T-cell (primary cell): ENCODE measurements at regions not wholly inside any gene's neighbourhood (a gene's known extent, or its start where the extent isn't known, plus 50 kb on each side); places are given as distances from the start of the nearest gene placed in this dataset.

ENCODE experiments used
- ATAC-seq, 4 experiments: fragments of 200-7000 bp in 3 of 4; fragments of 150-1000 bp in 1 of 4; cut with Tn5 transposase; replicated peaks in 1 of 4; 1 replicate in 3 of 4; 2 replicates in 1 of 4; pipeline ENCODE4 v1.10.0; 2021; ENCODE audit warnings: moderate library complexity in 3 of 4, mild to moderate bottlenecking in 2 of 4, moderate number of reproducible peaks in 1 of 4
- CTCF ChIA-PET, 2 donors: fragments of 300-600 bp; sonication (Branson Sonifier 250); formaldehyde crosslinking; loops; one replicate each; lab custom pipeline; 2022; ENCODE audit warnings: antibody characterized with exemption in 2 of 2; lab: Charles Lee
- POLR2A ChIA-PET, 2 donors: fragments of 300-600 bp; sonication (Branson Sonifier 250); formaldehyde crosslinking; loops; one replicate each; lab custom pipeline; 2022; ENCODE audit warnings: antibody characterized with exemption in 2 of 2; lab: Charles Lee
- DNase-seq, 35 experiments: peaks; one replicate each; pipeline versions ENCODE4 v3.0.0 to v3.0.0-alpha.2; 2013 to 2023
- H3K27ac ChIP-seq: one replicate; pipeline ENCODE4 v1.5.1; 2013; ENCODE audit warnings: low read length
- H3K27me3 ChIP-seq, 2 experiments: replicated peaks in 1 of 2; 1 replicate in 1 of 2; 2 replicates in 1 of 2; pipeline versions ENCODE4 v1.6.1 to v1.7.0; 2013; ENCODE audit warnings: low read length in 1 of 2, mixed read lengths in 1 of 2; ENCODE audit not compliant: control insufficient read depth in 2 of 2, insufficient read depth in 2 of 2; ENCODE audit errors: extremely low read depth in 1 of 2
- H3K36me3 ChIP-seq, 2 donors: 1 replicate in 1 of 2; 2 replicates in 1 of 2; pipeline versions ENCODE4 v1.6.1 to v1.7.0; 2013; ENCODE audit warnings: low read length in 1 of 2; ENCODE audit not compliant: control insufficient read depth in 2 of 2, insufficient read depth in 1 of 2; ENCODE audit errors: extremely low read depth in 1 of 2
- H3K4me1 ChIP-seq, 2 experiments: 1 replicate in 1 of 2; 2 replicates in 1 of 2; pipeline versions ENCODE4 v1.6.1 to v1.7.0; 2013; ENCODE audit warnings: low read length in 2 of 2, mixed read lengths in 1 of 2; ENCODE audit not compliant: insufficient read depth in 2 of 2, control insufficient read depth in 1 of 2; ENCODE audit errors: extremely low read depth in 1 of 2
- H3K4me3 ChIP-seq, 2 donors: 1 replicate in 1 of 2; 2 replicates in 1 of 2; pipeline versions ENCODE4 v1.5.1 to v1.7.0; 2013; ENCODE audit warnings: mild to moderate bottlenecking in 2 of 2, low read length in 1 of 2, moderate library complexity in 1 of 2; ENCODE audit not compliant: control insufficient read depth in 1 of 2; ENCODE audit errors: extremely low read depth in 1 of 2
- H3K9me3 ChIP-seq: 2 replicates; pipeline ENCODE4 v1.7.0; 2013
- H3K27ac Mint-ChIP-seq, 2 donors: one replicate each; pipeline ENCODE4 v1.8.0; 2020 to 2021; ENCODE audit warnings: mild to moderate bottlenecking in 2 of 2, mixed read lengths in 2 of 2
- H3K27me3 Mint-ChIP-seq, 2 donors: one replicate each; pipeline ENCODE4 v1.8.0; 2021 to 2022; ENCODE audit warnings: mixed read lengths in 2 of 2
- H3K36me3 Mint-ChIP-seq: one replicate; pipeline ENCODE4 v1.8.0; 2021; ENCODE audit warnings: mixed read lengths
- H3K4me1 Mint-ChIP-seq, 3 donors: one replicate each; pipeline ENCODE4 v1.8.0; 2020 to 2022; ENCODE audit warnings: mixed read lengths in 3 of 3, mild to moderate bottlenecking in 1 of 3
- H3K4me3 Mint-ChIP-seq, 3 donors: one replicate each; pipeline ENCODE4 v1.8.0; 2020 to 2022; ENCODE audit warnings: mild to moderate bottlenecking in 3 of 3, mixed read lengths in 3 of 3, moderate library complexity in 3 of 3
- H3K9me3 Mint-ChIP-seq, 3 donors: one replicate each; pipeline ENCODE4 v1.8.0; 2020 to 2022; ENCODE audit warnings: mixed read lengths in 3 of 3
- WGBS: methylation state at CpG from one replicate; pipeline ENCODE4 v1.1.5; 2013; ENCODE audit warnings: missing lambda C conversion rate; ENCODE audit not compliant: insufficient coverage; 5-methylcytosine and 5-hydroxymethylcytosine counted together

GRCh38 chr4:186918466-186918865 is 194.8 kb upstream of the FAT1 start:
- Histone ChIP-seq H3K36me3 (no peaks in the 10 kb centered on the region), H3K27ac (no peak overlapping the region), H3K9me3 (no peaks in the 10 kb centered on the region), H3K4me3 (no peak overlapping the region), H3K4me1 (no peaks in the 10 kb centered on the region), H3K27me3 (no peaks in the 10 kb centered on the region)
- Mint-ChIP-seq H3K27ac (no peak overlapping the region), H3K36me3 (no peaks in the 10 kb centered on the region), H3K4me1 (no peaks in the 10 kb centered on the region), H3K4me3 (no peak overlapping the region), H3K9me3 (peaks cover 0 to 12% (median 2%) of the 10 kb centered on the region in 3 donors), H3K27me3 (no peaks in the 10 kb centered on the region)
- ChIA-PET CTCF (no interaction called here), POLR2A (no interaction called here)
- DNase-seq (no peak), ATAC-seq (no peak)
- WGBS: 20% methylated on average over 1 of the region's 3 CpGs

- 94% methylated on average over 16 of the region's 16 CpGs for WGBS
- no peak overlapping the region for H3K4me3 ChIP-seq
- H3K9me3 ChIP-seq: no peaks in the 10 kb centered on the region
- Mint-ChIP-seq H3K4me3 (no peak overlapping the region), H3K4me1 (no peaks in the 10 kb centered on the region), H3K27ac (no peak overlapping the region), H3K36me3 (no peaks in the 10 kb centered on the region), H3K27me3 (no peaks in the 10 kb centered on the region), H3K9me3 (peaks cover 0 to 15% (median 2%) of the 10 kb centered on the region in 3 donors)
- no peak for ATAC-seq
- no peak for DNase-seq
- H3K4me1 ChIP-seq: no peaks in the 10 kb centered on the region
- H3K27me3 ChIP-seq: no peaks in the 10 kb centered on the region
- no peaks in the 10 kb centered on the region for H3K36me3 ChIP-seq
- no peak overlapping the region for H3K27ac ChIP-seq
- CTCF ChIA-PET: no interaction called here
- POLR2A ChIA-PET: no interaction called here
Measured at GRCh38 chr4:186919340-186919739, 195.7 kb upstream of the FAT1 start.

GRCh38 chr4:186920483-186920882 is 196.8 kb upstream of the FAT1 start:
- no peaks in the 10 kb centered on the region for H3K27me3 Mint-ChIP-seq

GRCh38 chr4:186920992-186921391 is 197.3 kb upstream of the FAT1 start:
- Mint-ChIP-seq H3K27ac (no peak overlapping the region), H3K27me3 (no peaks in the 10 kb centered on the region), H3K9me3 (peaks cover 2 to 15% (median 5%) of the 10 kb centered on the region in 3 donors), H3K36me3 (no peaks in the 10 kb centered on the region), H3K4me3 (no peak overlapping the region), H3K4me1 (no peaks in the 10 kb centered on the region)
- WGBS: 72% methylated on average over 3 of the region's 5 CpGs
- no peak for ATAC-seq
- Histone ChIP-seq H3K27me3 (no peaks in the 10 kb centered on the region), H3K9me3 (no peaks in the 10 kb centered on the region), H3K27ac (no peak overlapping the region), H3K36me3 (no peaks in the 10 kb centered on the region), H3K4me3 (no peak overlapping the region), H3K4me1 (no peaks in the 10 kb centered on the region)
- POLR2A ChIA-PET: no interaction called here
- DNase-seq: no peak
- CTCF ChIA-PET: no interaction called here

More at GRCh38 chr4:186920483-186920882, 196.8 kb upstream of the FAT1 start:
- H3K27ac Mint-ChIP-seq: no peak overlapping the region
- no peak overlapping the region for H3K4me3 Mint-ChIP-seq
- no peaks in the 10 kb centered on the region for H3K36me3 Mint-ChIP-seq
- ChIA-PET CTCF (no interaction called here), POLR2A (no interaction called here)
- H3K27ac ChIP-seq: no peak overlapping the region
- H3K27me3 ChIP-seq: no peaks in the 10 kb centered on the region
- H3K9me3 ChIP-seq: no peaks in the 10 kb centered on the region
- peaks cover 2 to 15% (median 5%) of the 10 kb centered on the region in 3 donors for H3K9me3 Mint-ChIP-seq
- no peaks in the 10 kb centered on the region for H3K4me1 ChIP-seq
- WGBS: no CpG with 5 or more reads among the region's 2 CpGs
- no peaks in the 10 kb centered on the region for H3K36me3 ChIP-seq
- no peak for ATAC-seq
- no peaks in the 10 kb centered on the region for H3K4me1 Mint-ChIP-seq
- DNase-seq: no peak
- H3K4me3 ChIP-seq: no peak overlapping the region

- Mint-ChIP-seq H3K9me3 (peaks cover 0 to 11% (median 5%) of the 10 kb centered on the region in 3 donors), H3K4me1 (no peaks in the 10 kb centered on the region), H3K4me3 (no peak overlapping the region), H3K27me3 (no peaks in the 10 kb centered on the region), H3K36me3 (no peaks in the 10 kb centered on the region), H3K27ac (no peak overlapping the region)
- no peak for ATAC-seq
- no peak for DNase-seq
- H3K4me3 ChIP-seq: no peak overlapping the region
- H3K4me1 ChIP-seq: no peaks in the 10 kb centered on the region
- no peak overlapping the region for H3K27ac ChIP-seq
- H3K27me3 ChIP-seq: no peaks in the 10 kb centered on the region
- no peaks in the 10 kb centered on the region for H3K9me3 ChIP-seq
- H3K36me3 ChIP-seq: no peaks in the 10 kb centered on the region
- CTCF ChIA-PET: no interaction called here
- POLR2A ChIA-PET: no interaction called here
- WGBS: 83% methylated on average over 2 of the region's 4 CpGs
Measured at GRCh38 chr4:186924723-186925122, 201.1 kb upstream of the FAT1 start.

- no CpG with 5 or more reads among the region's 2 CpGs for WGBS
- Mint-ChIP-seq H3K4me1 (no peaks in the 10 kb centered on the region), H3K4me3 (no peak overlapping the region), H3K27ac (no peak overlapping the region), H3K36me3 (no peaks in the 10 kb centered on the region), H3K27me3 (no peaks in the 10 kb centered on the region), H3K9me3 (peaks cover 5 to 9% (median 8%) of the 10 kb centered on the region in 3 donors)
- Histone ChIP-seq H3K4me3 (no peak overlapping the region), H3K27ac (no peak overlapping the region), H3K27me3 (no peaks in the 10 kb centered on the region), H3K9me3 (no peaks in the 10 kb centered on the region), H3K36me3 (no peaks in the 10 kb centered on the region), H3K4me1 (no peaks in the 10 kb centered on the region)
- no peak for ATAC-seq
- ChIA-PET CTCF (no interaction called here), POLR2A (no interaction called here)
- DNase-seq: no peak
Measured at GRCh38 chr4:186927624-186928023, 204.0 kb upstream of the FAT1 start.

- 87% methylated on average over 9 of the region's 15 CpGs for WGBS
- H3K27me3 Mint-ChIP-seq: no peaks in the 10 kb centered on the region
- Histone ChIP-seq H3K4me1 (no peaks in the 10 kb centered on the region), H3K27me3 (no peaks in the 10 kb centered on the region), H3K9me3 (no peaks in the 10 kb centered on the region), H3K4me3 (no peak overlapping the region), H3K36me3 (no peaks in the 10 kb centered on the region), H3K27ac (no peak overlapping the region)
- no peaks in the 10 kb centered on the region for H3K4me1 Mint-ChIP-seq
- H3K4me3 Mint-ChIP-seq: no peak overlapping the region
- ChIA-PET CTCF (no interaction called here), POLR2A (no interaction called here)
- H3K9me3 Mint-ChIP-seq: peaks cover 0 to 12% (median 8%) of the 10 kb centered on the region in 3 donors
- ATAC-seq: no peak
- H3K27ac Mint-ChIP-seq: no peak overlapping the region
- no peak for DNase-seq
- H3K36me3 Mint-ChIP-seq: no peaks in the 10 kb centered on the region
Measured at GRCh38 chr4:186930024-186930423, 206.4 kb upstream of the FAT1 start.
